ENCODE measurements at regions not wholly inside any gene's neighbourhood (a gene's known extent, or its start where the extent isn't known, plus 50 kb on each side); places are given as distances from the start of the nearest gene placed in this dataset.

DNA sequence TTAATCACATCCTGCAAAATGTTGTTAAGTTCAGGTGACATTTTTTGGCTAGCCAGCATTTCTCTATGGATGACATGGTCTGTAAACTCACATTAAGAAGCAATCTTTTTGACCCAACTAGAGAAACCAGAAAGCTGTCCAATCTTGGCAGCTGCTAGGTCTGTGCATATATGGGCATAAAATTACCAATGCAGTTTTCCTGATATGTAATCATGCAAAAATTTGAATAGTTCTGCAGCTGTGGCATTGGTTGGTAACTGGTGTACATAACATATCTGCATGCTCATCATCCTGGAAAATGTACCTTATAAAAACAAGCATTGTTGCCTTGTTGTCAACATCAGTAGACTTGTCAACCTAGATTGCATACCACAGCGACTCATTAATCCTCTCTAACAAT lies 620.0 kb upstream of the LRFN5 start:
- TF ChIP-seq, protein P1, sequence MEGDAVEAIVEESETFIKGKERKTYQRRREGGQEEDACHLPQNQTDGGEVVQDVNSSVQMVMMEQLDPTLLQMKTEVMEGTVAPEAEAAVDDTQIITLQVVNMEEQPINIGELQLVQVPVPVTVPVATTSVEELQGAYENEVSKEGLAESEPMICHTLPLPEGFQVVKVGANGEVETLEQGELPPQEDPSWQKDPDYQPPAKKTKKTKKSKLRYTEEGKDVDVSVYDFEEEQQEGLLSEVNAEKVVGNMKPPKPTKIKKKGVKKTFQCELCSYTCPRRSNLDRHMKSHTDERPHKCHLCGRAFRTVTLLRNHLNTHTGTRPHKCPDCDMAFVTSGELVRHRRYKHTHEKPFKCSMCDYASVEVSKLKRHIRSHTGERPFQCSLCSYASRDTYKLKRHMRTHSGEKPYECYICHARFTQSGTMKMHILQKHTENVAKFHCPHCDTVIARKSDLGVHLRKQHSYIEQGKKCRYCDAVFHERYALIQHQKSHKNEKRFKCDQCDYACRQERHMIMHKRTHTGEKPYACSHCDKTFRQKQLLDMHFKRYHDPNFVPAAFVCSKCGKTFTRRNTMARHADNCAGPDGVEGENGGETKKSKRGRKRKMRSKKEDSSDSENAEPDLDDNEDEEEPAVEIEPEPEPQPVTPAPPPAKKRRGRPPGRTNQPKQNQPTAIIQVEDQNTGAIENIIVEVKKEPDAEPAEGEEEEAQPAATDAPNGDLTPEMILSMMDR (IDR thresholded peaks at IDR 0.05), result no peak
- TF ChIP-seq POLR2A (IDR thresholded peaks at IDR 0.05), result no peak
